PC-3 (cell line): ENCODE measurements at regions not wholly inside any gene's neighbourhood (a gene's known extent, or its start where the extent isn't known, plus 50 kb on each side); places are given as distances from the start of the nearest gene placed in this dataset.

ENCODE experiments used
- CTCF ChIP-seq: fragments of 300-600 bp; sonication (generic); conservative IDR thresholded peaks from 2 replicates; pipeline ENCODE4 v1.5.1; 2017; ENCODE audit warnings: antibody characterized with exemption, low read depth, mild to moderate bottlenecking, low read length
- EZH2 ChIP-seq: fragments of 300-600 bp; sonication (generic); IDR thresholded peaks from one replicate; pipeline ENCODE4 v1.6.1; 2017; ENCODE audit warnings: antibody characterized with exemption, mild to moderate bottlenecking, low read length; ENCODE audit not compliant: unreplicated experiment
- EZH2phosphoT487 ChIP-seq: fragments of 300-600 bp; sonication (generic); IDR thresholded peaks from 2 replicates; pipeline ENCODE4 v1.6.1; 2018; ENCODE audit warnings: mild to moderate bottlenecking, antibody characterized with exemption, low read length, borderline replicate concordance

GRCh38 chr9:90485028-90485427, 157.6 kb downstream of the DIRAS2 start:
- TF ChIP-seq CTCF (no peak), EZH2phosphoT487 (no peak), EZH2 (no peak)
